ENCODE measurements at regions not wholly inside any gene's neighbourhood (a gene's known extent, or its start where the extent isn't known, plus 50 kb on each side); places are given as distances from the start of the nearest gene placed in this dataset.

- TF ChIP-seq POLR2A (IDR thresholded peaks at IDR 0.05) (no peak), CTCF (IDR thresholded peaks at IDR 0.05) (no peak), EP300 (IDR thresholded peaks at IDR 0.05) (no peak)
Observed at GRCh38 chr3:68004091-68004490, 349.7 kb upstream of the SUCLG2 start.

All from tibial nerve (tissue), 4 donors.